Mucosa of gallbladder (tissue), 1 donor: ENCODE measurements at regions not wholly inside any gene's neighbourhood (a gene's known extent, or its start where the extent isn't known, plus 50 kb on each side); places are given as distances from the start of the nearest gene placed in this dataset.

Source experiments
- DNase-seq: peaks from one replicate; pipeline ENCODE4 v3.0.0-alpha.2; 2020; ENCODE audit warnings: low spot score
- donor health status: DM: no; HTN: no; CAD: no.

DNA sequence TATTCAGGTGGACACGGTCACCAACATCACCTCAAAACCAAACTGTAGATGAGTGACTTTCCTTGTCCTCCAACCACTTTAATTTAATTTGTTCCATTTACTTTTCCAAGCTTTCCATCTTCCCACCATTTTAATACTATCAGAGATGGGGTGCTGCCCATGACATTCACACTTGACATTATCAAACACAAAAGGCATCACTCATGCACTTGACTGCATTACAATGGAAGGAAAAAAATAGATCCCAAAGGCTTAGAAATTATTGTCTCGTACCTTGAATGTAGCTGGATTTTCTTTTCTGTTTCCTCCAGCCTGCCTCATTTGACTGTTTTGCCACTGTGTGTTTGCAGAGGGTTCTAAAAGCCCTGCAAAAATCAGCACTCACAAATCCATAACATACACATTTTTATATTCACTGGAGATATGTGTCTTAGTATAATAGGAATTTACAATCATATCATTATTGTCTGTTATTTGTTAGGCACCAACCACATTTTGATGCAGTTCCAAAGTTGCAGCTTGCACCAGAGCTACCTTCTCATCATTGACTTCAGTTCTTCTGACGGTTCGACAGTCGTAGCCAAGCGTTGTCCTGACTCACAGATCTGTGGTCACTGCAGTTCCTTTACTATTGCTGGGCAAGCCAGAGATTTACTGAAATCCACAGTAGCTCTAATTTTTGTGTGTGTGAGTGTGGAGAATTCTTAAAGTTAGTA, 712.3 kb upstream of the WWC1 start:
- DNase-seq, result no peak

DNA sequence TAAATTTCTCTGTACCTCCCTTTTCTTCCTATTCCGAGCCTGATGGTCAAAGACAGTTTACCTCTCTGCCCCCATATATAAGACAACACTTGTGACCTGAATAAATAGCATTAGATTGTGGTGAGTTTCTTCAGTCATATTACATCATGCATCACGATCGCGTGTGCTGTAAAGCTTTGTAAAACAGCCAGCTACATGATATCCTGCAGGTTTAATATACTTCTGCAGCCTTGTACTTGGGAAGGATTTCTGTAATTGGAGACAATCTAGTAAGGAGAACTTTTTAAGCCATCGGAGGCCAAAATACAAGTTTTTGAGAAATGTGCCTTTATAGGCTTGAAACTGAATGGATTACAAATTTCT, 711.8 kb upstream of the WWC1 start:
- no peak for DNase-seq

DNA sequence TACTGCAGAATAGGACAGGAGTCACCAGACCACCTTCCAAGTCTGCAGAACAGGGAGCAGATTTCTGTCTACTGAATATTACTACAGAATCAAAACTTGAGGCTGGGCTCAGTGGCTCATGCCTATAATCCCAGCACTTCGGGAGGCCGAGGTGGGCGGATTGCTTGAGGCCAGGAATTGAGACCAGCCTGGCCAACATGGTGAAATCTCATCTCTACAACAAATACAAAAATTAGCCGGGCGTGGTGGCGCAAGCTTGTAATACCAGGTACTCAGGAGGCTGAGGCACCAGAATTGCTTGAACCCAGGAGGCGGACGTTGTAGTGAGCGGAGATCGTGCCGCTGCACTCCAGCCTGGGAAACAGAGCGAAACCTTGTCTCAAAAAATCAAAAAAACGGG, 710.8 kb upstream of the WWC1 start:
- DNase-seq, result no peak

DNA sequence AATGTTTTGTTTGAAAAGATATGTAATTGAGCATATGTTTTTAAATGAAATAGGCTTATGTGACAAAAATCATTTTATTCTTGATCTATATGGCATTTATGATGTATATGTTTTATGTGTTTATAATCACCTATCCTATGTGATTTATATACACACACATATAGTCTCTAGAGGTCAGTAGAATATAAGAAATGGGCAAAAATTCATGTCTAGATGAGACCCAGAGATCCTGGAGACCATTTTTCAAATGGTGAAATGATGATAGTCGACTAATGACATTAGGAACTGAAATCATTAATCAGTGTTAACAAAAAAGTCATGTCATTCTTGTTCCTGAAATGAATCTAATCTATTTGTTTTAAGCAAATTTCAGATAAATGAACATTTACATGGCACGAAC, 709.2 kb upstream of the WWC1 start:
- no peak for DNase-seq

DNA sequence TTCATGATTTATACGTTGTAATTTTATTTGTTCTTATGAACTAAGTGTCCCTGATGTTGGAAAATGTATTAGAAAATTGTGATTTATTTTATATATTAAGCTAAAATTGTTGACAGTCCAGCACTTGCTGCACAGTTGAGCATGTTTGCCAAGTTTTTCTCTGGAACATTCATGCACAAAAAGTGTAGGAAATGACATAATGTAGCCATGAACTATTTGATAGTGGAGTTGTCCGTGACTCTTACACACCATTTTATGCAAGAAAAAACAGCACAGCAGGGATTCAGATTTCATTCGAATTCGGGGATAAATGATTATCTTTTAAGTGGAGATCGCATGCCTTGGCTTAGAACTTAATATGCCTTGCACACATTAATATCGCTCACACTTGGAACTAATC, 708.6 kb upstream of the WWC1 start:
- DNase-seq, result no peak

DNA sequence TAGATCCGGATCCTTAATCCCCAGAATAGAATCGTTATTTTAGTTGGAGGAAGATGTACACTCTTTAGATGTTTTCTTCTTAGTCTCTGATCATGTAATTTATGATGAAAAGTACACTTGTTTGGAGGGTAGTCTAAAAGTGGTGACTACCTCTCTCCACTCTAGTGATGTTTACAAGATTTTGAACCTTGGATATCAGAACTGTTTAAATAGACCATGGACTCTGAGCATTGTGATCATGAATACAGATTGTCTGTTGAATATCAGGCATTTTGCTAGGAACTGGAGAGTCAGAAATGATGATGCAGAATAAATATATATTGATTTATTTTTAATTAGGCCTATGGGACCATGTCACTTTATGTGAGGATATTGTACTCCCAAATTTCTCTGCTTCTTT, 706.3 kb upstream of the WWC1 start:
- no peak for DNase-seq

DNA sequence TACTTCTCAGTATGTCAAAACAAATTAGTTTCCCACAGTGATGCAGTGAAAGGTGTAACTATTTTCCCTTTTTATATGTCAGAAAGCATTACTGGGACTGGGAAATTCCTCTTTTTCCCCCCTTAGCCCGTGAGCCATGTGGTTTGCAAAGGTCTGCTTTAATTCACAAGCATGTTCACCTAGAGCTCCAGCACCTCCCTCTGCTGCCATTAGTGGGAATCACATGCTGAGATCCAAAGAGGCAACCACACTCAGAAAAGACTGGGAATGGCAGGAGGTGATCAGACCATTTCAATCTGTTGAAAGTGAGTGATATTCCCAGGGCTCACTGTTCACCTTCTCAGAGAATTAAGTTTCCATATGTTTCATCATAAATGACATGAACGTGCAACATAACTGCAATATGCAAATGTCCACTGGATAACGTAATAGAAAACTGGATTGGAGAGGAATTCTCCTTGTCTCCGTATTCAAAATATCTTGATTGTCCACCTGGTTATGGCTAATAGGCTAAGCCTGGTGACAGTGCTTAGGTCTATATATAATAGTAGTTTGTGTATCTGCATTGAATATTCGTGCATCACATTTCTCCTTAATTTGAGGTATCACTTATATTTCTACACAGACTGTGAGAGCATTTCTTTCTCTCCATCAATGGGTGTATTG, 703.5 kb upstream of the WWC1 start:
- no peak for DNase-seq

DNA sequence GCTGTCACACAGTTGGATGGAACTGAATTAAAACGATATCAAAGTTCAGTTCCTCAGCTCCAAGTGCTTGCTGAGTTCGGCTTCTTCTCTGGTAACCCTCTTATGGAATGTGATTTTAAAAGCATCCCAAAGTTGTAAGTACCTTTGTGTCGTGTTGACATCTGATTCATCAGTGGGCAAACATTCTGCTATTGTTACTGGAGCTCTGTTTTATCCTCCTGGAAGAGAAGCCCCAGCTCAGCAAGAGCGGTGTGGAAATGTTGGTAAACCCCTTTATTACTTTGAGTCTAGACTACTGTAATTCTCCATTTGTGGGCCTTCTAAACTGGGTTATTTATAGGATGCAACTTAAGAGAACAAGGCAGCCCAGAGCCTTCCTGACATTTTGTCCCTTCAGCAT, 699.3 kb upstream of the WWC1 start:
- DNase-seq, result no peak

DNA sequence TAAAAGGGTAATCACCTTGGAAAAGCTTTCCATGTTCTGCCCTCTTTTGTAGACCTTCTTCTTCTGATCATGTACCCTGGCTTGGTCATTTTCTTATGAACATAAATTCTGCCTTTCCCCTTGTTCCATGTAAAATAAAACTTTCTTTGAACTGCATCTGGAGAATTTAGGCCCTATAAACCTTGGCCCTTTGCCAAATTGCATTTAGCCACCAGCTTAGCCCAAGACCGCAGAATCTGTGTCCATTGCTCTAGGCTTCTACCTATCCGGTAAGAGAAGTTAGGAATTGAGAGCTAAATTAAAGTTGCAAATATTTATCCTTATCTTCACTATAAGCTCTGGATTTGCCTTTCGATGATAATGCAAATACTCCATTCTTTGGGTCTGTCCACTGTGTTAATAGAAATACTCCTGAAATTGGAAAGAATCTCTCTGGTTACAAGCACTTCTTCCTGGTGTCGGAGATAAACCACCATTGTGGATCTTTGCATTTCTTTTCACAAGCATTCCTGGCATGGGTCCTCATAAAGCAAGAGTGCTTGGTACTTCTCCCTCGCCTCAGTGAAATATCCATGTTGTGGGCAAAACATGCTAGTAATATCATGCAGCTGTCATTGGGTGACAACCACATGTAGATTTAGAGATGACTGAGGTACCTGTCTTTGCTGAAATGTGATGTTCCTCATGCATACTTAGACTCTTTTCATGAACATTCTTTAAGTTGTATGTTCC, 698.0 kb upstream of the WWC1 start:
- no peak for DNase-seq

DNA sequence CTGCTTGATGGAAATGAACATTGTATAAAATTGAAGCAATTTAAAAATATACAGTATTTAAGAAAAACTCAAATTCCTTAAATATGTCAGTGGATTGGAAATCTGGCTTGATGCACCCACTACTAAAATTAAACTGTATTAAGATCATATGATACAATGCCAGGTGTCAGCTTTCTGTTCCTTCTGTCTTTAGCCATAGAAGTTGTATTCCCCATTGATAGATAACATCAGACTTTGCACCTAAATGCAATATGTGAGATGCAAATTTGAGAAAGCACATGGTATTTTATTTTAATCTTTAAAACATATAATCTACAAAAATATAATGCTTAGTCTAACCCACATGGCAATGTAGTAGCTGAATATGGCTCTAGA, 697.4 kb upstream of the WWC1 start:
- no peak for DNase-seq

DNA sequence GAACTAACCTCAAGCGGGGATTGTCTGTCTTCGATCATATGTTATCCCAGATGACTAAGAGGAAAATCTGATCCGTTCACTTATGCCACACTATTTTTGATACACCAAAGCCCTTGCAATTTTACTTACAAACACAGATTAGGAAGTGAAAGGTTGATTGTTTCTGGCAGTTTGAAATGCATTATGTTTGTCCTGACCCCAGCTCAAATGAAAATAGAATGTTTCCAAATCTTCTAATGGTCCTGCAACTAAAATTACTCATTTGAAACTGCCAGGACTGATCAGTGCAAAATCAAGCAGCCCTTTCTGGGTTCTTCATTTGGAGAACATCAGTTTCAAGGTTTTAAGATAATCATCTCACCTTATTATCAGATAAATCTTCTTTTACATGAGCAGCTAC, 696.7 kb upstream of the WWC1 start:
- DNase-seq, result no peak

DNA sequence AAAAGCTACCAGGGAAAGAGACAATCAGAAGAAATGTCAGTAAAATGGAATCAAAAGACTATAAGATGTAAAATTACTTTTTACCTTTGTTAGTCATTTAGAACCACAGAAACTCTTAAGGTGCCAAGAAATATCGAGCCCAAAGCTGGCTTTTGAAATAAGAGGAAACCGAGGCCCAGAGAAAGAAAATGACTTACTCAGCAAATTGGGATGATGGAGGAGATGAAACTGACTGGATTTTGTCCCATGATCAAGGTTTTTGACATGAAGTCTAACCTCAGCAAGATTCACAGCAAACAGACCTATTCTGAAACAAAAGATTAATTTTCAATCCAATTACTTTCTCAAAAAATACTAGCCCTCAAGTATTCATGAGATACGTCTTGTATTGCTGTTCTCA, 696.2 kb upstream of the WWC1 start:
- DNase-seq, result no peak

DNA sequence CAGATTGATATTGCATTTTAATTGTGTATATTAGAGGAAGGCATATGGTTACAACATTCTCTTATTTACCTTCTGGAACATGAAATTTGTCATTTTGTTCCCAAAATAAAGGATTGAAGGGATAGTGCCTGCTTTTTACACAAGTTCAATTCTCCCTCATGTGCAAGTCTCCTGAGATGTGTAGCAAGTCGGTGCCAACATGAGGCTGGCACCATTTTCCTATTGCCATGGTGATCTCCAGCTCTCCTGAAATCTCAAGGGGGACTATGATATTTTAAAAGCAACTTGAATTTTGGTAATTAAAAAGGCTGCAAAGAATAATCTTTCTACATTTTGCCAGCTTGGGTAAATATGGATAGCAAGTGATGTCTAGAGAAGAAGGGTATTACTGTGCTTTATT, 693.3 kb upstream of the WWC1 start:
- DNase-seq, result no peak

DNA sequence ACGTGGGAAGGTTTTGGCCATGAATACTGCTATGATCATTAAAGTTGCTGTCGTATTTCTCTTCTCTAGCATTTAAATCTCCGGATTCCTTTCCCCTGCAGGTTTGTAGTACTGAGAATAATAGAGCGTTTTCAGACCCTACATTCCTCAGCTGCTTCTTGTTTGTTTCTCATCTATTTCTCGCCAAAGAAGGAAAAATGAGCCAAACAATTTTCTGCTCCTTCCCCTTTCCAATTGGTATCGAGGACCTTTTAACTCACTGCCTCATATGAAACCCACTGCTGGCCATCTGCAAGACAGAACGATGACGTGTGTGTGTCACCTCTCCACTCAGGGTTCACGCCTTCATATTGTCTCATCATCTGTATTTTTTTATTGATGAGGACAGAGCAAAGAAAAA, 689.4 kb upstream of the WWC1 start:
- no peak for DNase-seq

DNA sequence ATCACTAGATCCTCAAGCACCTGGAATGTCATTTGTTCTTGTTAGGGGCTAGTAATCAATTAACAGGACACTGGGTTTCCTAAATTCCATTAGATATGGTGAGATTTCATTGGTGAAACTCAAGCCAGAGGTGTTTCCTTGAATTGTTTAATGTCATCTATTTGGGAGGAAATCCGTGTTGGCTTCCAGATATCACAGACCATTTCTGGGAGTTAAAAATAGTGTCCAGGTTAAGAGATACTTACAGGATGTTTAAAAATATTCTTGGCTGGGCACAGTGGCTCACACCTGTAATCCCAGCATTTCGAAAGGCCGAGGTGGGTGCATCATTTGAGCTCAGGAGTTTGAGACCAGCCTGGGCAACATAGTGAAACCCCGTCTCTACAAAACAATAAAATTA, 688.3 kb upstream of the WWC1 start:
- no peak for DNase-seq

DNA sequence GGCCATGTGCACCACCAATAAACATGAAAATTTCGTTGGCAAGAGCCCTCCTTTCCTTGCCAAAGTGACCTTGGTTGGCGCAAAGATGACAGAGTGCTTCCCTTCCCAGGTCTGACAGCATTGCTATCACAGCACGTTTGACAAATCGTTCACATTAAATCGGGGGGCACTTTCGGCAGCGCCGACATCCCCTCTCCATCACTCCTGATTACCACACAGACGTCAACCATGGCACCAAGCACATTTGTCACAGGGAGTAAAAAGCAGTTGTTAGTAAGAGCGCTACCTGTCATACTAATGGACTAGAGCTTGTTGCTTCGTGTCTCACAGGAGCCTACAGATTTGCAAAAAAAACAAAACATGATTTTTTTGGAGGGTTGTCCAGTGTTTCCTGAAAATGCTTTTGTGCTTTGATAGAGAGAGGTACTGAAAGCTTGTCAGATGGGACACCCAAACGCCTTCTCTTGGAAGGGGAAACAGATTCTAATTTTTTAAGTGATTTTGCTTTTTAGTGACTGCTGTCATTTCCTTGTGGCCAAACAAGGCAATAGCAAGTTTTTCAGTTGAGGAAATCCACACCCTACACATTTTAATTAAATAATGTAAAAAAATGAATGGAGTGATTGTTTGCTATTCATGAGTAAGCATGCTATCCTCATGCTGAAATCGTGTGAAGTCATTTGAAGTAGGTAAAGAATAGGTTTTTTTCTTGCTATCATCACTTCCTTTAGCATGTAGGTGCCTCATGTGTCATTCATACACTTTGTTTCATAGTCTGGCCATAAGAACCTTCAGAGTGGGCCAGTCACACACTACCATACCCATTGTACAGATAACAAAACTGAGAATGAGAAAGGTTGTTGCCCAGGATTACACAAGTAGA, 682.8 kb upstream of the WWC1 start:
- DNase-seq, result no peak

DNA sequence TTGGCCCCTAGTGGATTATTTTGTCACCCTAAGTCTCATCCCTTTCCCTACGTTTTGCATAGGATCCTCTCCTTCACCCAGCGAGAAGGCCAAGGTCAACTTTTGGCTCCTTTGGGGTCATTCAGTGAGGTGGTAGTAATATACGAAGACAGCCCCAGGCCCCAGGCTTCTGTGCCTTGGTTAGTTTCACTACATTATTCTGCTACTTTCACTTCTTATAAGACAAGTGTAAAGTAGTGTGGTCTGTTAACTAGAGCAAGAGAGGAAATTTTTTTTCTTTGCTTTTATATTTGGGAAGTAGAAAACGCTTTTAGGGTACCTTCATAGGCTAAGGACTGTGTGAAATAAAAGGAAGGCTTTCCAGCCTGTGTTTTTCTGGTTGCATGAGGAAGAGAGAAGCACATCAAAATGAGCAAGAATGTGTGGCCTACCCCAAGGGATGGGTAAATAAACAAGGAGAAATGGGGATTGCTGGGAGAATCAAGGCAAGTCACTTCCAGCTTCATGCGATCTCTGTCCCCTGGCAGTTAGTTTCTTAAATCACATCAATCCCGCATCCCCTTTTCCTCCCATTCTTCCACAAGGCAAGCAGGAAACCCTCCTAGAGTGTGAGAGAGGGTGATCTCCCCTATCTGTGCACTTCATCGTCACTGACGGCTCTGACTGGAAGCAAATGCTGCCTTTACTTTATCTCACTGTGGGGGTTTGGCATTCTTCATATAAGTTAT, 677.0 kb upstream of the WWC1 start:
- DNase-seq, result no peak

DNA sequence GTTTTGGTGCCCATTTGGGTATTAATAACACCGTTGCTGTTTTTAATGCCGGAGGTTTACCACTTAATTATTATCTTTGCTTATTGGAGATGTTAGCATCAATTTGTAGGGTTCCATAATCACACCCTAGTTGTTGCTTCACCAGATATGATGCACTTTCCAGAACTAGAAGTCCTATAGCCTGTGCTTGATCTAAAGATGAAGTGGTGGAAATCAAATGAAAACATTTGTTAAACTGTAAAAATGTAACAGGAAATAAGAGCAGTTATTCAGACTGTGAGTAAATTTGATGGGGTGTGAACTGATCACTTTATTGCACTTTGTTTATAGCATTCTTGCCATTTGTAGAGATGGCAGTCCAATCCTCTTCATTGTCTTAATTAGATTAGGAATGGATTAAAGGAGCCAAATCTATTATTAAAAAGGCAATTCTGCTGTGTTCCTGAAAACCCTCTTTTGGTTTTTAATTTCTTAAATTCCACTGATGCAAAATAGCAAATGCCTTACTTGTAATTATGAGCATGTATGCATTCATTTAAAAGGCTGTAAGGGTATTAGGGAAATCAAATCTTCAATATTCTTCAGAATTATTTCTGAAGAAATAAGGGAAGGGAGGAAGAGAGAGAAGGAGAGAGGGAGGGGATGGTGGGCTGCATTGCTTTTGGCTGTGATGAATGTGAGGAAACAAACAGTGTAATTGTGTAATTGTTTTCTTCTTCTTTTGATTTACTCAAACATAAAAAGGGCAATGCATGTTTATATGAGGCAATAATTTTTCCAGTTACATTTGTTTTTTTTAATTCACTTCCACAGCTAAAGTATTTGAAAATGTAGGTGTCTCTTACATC, 675.2 kb upstream of the WWC1 start:
- no peak for DNase-seq

DNA sequence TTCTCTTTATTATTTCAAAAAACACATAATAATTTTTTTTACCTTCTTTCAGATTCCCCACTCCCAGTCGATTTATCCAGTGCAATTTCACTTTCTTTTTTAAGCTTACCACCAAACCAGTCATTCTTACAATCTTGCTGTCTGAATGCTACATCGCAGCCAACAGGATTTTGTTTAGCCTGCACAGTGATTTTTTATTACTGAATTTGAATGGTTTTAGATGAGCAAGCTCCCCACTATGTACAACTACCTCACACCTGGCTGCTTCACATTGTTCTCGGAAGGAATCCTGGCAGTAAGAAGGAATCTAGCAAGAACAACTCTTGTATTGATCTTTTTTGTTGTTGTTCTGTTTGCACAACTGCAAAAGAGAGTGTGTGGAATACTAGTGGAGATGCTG, 668.1 kb upstream of the WWC1 start:
- DNase-seq, result no peak

DNA sequence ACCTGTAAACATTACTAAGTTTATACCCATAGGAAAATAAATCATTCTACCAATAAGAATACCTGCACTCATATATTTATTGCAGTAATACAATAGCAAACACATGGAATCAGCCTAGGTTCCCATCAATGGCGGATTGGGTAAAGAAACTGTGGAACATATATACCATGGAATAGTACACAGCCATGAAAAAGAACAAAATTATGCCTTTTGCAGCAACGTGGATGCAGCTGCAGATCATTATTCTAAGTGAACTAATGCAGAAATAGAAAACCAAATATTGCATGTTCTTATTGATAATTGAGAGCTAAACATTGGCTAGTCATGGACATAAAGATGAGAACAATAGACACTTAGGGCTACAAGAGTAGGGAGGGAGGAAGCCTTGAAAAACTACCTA, 667.4 kb upstream of the WWC1 start:
- DNase-seq, result no peak
